HepG2 (cell line): ENCODE measurements at regions not wholly inside any gene's neighbourhood (a gene's known extent, or its start where the extent isn't known, plus 50 kb on each side); places are given as distances from the start of the nearest gene placed in this dataset.

ENCODE experiments used
- ATAC-seq: fragments of 200-7000 bp; cut with Tn5 transposase; 3 replicates; pipeline ENCODE4 v1.9.1; 2020; ENCODE audit warnings: mild to moderate bottlenecking, moderate library complexity
- BruUV-seq: library from RNA; stranded (reverse); fragments of 400-500 nt; replicated peaks from 2 replicates; lab custom pipeline; 2021; lab: Mats Ljungman, UMichigan
- CTCF ChIA-PET: fragments of 300-600 bp; formaldehyde crosslinking; extraction: SDS; loops from one replicate; lab custom pipeline; 2021; ENCODE audit warnings: low total read pairs, inconsistent platforms, low intra/inter-chr PET ratio; lab: Yijun Ruan, JAX
- POLR2A ChIA-PET: fragments of 350-600 bp; sonication (Branson Sonifier 250); formaldehyde crosslinking; loops from one replicate; lab custom pipeline; 2020; ENCODE audit warnings: antibody characterized with exemption, inconsistent platforms; lab: Yijun Ruan, JAX
- DNase-seq: peaks from one replicate; pipeline ENCODE4 v3.0.0-alpha.2; 2015; ENCODE audit warnings: low spot score
- FAIRE-seq: peaks from 3 replicates; lab custom pipeline; 2011; peaks lifted over from hg19 to GRCh38; lab: Jason Lieb, UNC
- H2AFZ ChIP-seq: one replicate; pipeline ENCODE4 v1.6.1; 2011; ENCODE audit warnings: low read length, inconsistent platforms
- H3K27ac ChIP-seq: fragments of 300-600 bp; 3 replicates; pipeline ENCODE4 v1.8.0; 2011; ENCODE audit warnings: mixed run types, mild to moderate bottlenecking, mixed read lengths, low read length, inconsistent platforms; ENCODE audit not compliant: insufficient read depth; ENCODE audit errors: extremely low read length
- H3K27me3 ChIP-seq, 2 experiments: fragments of 200-600 bp in 1 of 2; 2 replicates in 1 of 2; 3 replicates in 1 of 2; pipeline versions ENCODE4 v1.6.0 to v1.8.0; 2011; ENCODE audit warnings: low read length in 2 of 2, mild to moderate bottlenecking in 2 of 2, moderate library complexity in 2 of 2, inconsistent platforms in 1 of 2; ENCODE audit not compliant: insufficient read depth in 2 of 2, control insufficient read depth in 1 of 2
- H3K36me3 ChIP-seq, 2 experiments: fragments of 200-600 bp in 1 of 2; replicated peaks in 1 of 2; 2 replicates in 1 of 2; 3 replicates in 1 of 2; pipeline versions ENCODE4 v1.5.1 to v1.8.0; 2011; ENCODE audit warnings: low read length in 2 of 2, inconsistent platforms in 1 of 2; ENCODE audit not compliant: insufficient read depth in 2 of 2, control insufficient read depth in 1 of 2
- H3K4me1 ChIP-seq: 2 replicates; pipeline ENCODE4 v1.5.1; 2012; ENCODE audit warnings: low read length, inconsistent platforms; ENCODE audit not compliant: insufficient read depth
- H3K4me2 ChIP-seq: 2 replicates; pipeline ENCODE4 v1.6.0; 2011; ENCODE audit warnings: low read depth, low read length, inconsistent platforms
- H3K4me3 ChIP-seq, 3 experiments: fragments of 200-600 bp in 1 of 3; sonication (generic), shearing (Covaris generic) in 1 of 3; replicated peaks in 1 of 3; 2 replicates each; pipeline ENCODE4 v1.5.1; 2011 to 2016; ENCODE audit warnings: low read length in 3 of 3, inconsistent platforms in 2 of 3, low read depth in 2 of 3, mild to moderate bottlenecking in 2 of 3, control low read depth in 1 of 3, mixed read lengths in 1 of 3; ENCODE audit not compliant: insufficient read depth in 1 of 3
- H3K79me2 ChIP-seq: one replicate; pipeline ENCODE4 v1.6.1; 2011; ENCODE audit warnings: low read length, inconsistent platforms; ENCODE audit not compliant: insufficient read depth
- H3K9ac ChIP-seq: 2 replicates; pipeline ENCODE4 v1.6.0; 2011; ENCODE audit warnings: mild to moderate bottlenecking, low read depth, low read length, inconsistent platforms; ENCODE audit not compliant: insufficient read depth
- H3K9me3 ChIP-seq: 2 replicates; pipeline ENCODE4 v1.5.1; 2012; ENCODE audit warnings: mild to moderate bottlenecking, low read length
- H4K20me1 ChIP-seq: 2 replicates; pipeline ENCODE4 v1.6.0; 2011; ENCODE audit warnings: inconsistent platforms, mild to moderate bottlenecking, low read length, moderate library complexity; ENCODE audit not compliant: insufficient read depth
- DNMT3B ChIP-seq: conservative IDR thresholded peaks from 2 replicates; pipeline ENCODE4 v1.6.1; 2016; ENCODE audit warnings: missing biosample characterization, control low read depth
- HES4 ChIP-seq: sonication (generic); formaldehyde crosslinking; IDR thresholded peaks from 2 replicates; pipeline ENCODE4 v1.9.0; 2021; ENCODE audit warnings: mild to moderate bottlenecking, missing genetic modification reagents, borderline replicate concordance
- HIVEP1 ChIP-seq: sonication (generic); formaldehyde crosslinking; IDR thresholded peaks from 2 replicates; pipeline ENCODE4 v1.4.0; 2020; ENCODE audit warnings: mild to moderate bottlenecking, missing genetic modification reagents
- HNRNPK ChIP-seq: fragments of 200-400 bp; formaldehyde crosslinking; IDR thresholded peaks from 2 replicates; pipeline ENCODE4 v1.6.1; 2018; ENCODE audit warnings: low read length, low read depth, moderate library complexity, mild to moderate bottlenecking; ENCODE audit not compliant: poor library complexity, severe bottlenecking
- IRF9 ChIP-seq: sonication (generic); formaldehyde crosslinking; IDR thresholded peaks from 2 replicates; pipeline ENCODE4 v1.8.0; 2022; ENCODE audit warnings: missing genetic modification reagents, mild to moderate bottlenecking, borderline replicate concordance
- JUND ChIP-seq: sonication (generic); formaldehyde crosslinking; IDR thresholded peaks from 2 replicates; pipeline ENCODE4 v1.8.0; 2022; ENCODE audit warnings: mild to moderate bottlenecking, missing genetic modification reagents
- NFYC ChIP-seq: IDR thresholded peaks from 2 replicates; pipeline ENCODE4 v1.6.1; 2016; ENCODE audit warnings: missing genetic modification reagents, missing compliant biosample characterization
- POLR2A ChIP-seq, 2 experiments: IDR thresholded peaks; 2 replicates each; pipeline ENCODE4 v1.6.1; 2011; ENCODE audit warnings: low read depth in 2 of 2, low read length in 2 of 2, mild to moderate bottlenecking in 1 of 2, moderate library complexity in 1 of 2; ENCODE audit not compliant: insufficient read depth in 1 of 2
- RBM39 ChIP-seq: fragments of 200-400 bp; formaldehyde crosslinking; IDR thresholded peaks from one replicate; pipeline ENCODE4 v1.6.1; 2018; ENCODE audit warnings: antibody characterized with exemption, mild to moderate bottlenecking, low read depth, low read length; ENCODE audit not compliant: poor library complexity, severe bottlenecking
- SMARCC2 ChIP-seq: fragments of 450-650 bp; IDR thresholded peaks from 2 replicates; pipeline ENCODE4 v1.6.1; 2017; ENCODE audit warnings: antibody characterized with exemption, mild to moderate bottlenecking
- TMF1 ChIP-seq: sonication (generic); formaldehyde crosslinking; IDR thresholded peaks from 2 replicates; pipeline ENCODE4 v1.8.1; 2022; ENCODE audit warnings: low read depth, missing genetic modification reagents
- ZBTB7A ChIP-seq: sonication (generic); formaldehyde crosslinking; IDR thresholded peaks from 2 replicates; pipeline ENCODE4 v1.8.0; 2022; ENCODE audit warnings: mild to moderate bottlenecking, missing genetic modification reagents
- ZNF160 ChIP-seq: sonication (generic); formaldehyde crosslinking; IDR thresholded peaks from 2 replicates; pipeline ENCODE4 v1.8.0; 2022; ENCODE audit warnings: mild to moderate bottlenecking, inconsistent platforms, missing genetic modification reagents
- ZNF329 ChIP-seq: sonication (generic); formaldehyde crosslinking; IDR thresholded peaks from 2 replicates; pipeline ENCODE4 v1.9.0; 2021; ENCODE audit warnings: low read depth, mild to moderate bottlenecking, missing genetic modification reagents
- ZNF33A ChIP-seq: sonication (generic); formaldehyde crosslinking; IDR thresholded peaks from 2 replicates; pipeline ENCODE4 v1.5.1; 2020; ENCODE audit warnings: missing genetic modification reagents, mild to moderate bottlenecking, moderate library complexity, borderline replicate concordance
- ZNF607 ChIP-seq: sonication (generic); formaldehyde crosslinking; IDR thresholded peaks from 2 replicates; pipeline ENCODE4 v1.5.1; 2020; ENCODE audit warnings: missing genetic modification reagents, mild to moderate bottlenecking, borderline replicate concordance
- ZNF616 ChIP-seq: sonication (generic); formaldehyde crosslinking; IDR thresholded peaks from 2 replicates; pipeline ENCODE4 v1.5.0; 2020; ENCODE audit warnings: low read depth, mild to moderate bottlenecking, missing genetic modification reagents
- ZSCAN9 ChIP-seq: IDR thresholded peaks from 2 replicates; pipeline ENCODE4 v1.6.1; 2016; ENCODE audit warnings: borderline replicate concordance
- WGBS: methylation state at CpG from one replicate; pipeline ENCODE4 v1.1.6; 2017; ENCODE audit warnings: low lambda C conversion rate; 5-methylcytosine and 5-hydroxymethylcytosine counted together
- in situ Hi-C: cut with HindIII; loops from 2 replicates; pipeline ENCODE4 v1.10.0; 2017; ENCODE audit warnings: low pct_unique_long_range_greater_than_20kb; ENCODE audit not compliant: extremely low pct_ligation_motif_present
- intact Hi-C: fragments of 100-400 bp; cut with micrococcal nuclease; formaldehyde crosslinking; loops from one replicate; pipeline ENCODE4 v1.10.0; 2022; ENCODE audit not compliant: unreplicated experiment
- TF ChIP-seq, protein P1 (sequence below): IDR thresholded peaks from 2 replicates; pipeline ENCODE4 v1.6.1; 2012; ENCODE audit warnings: inconsistent platforms
- TF ChIP-seq, protein P2 (sequence below): sonication (generic); formaldehyde crosslinking; IDR thresholded peaks from 2 replicates; pipeline ENCODE4 v1.8.1; 2023; ENCODE audit warnings: mild to moderate bottlenecking, moderate library complexity, missing genetic modification reagents

DNA sequence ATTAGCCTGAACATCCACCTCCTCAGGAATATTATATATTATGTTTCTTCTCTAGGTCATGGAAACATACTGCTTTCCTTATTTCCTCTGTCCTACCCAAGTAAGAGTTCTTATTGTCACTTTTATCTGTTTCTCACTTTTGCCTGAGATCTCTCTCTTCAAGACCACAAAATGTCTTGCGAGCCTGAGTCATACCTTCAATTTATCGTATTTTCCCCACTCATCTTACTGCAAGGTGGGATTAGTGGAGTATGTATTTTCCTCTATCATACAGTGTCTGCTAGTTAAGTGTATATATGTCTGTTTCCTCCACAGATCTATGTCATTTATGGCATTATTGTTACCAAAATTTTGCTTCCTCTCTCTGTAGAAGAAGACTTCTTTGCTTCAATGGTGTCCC is 124.5 kb downstream of the EIF4E start:
- H3K4me1 ChIP-seq = no peaks in the 10 kb centered on the region
- 27% methylated on average over 2 of the region's 2 CpGs for WGBS
- no peaks in the 10 kb centered on the region for H4K20me1 ChIP-seq
- H3K27me3 ChIP-seq = no peaks in the 10 kb centered on the region
- no peak overlapping the region for H3K27ac ChIP-seq
- in situ Hi-C loops = no loop called here
- FAIRE-seq = no peak
- intact Hi-C loops = no loop called here
- H3K9me3 ChIP-seq = no peaks in the 10 kb centered on the region
- H3K4me3 ChIP-seq = no peak overlapping the region
- H3K36me3 ChIP-seq = no peaks in the 10 kb centered on the region
- no TSS peak for BruUV-seq
- no peak overlapping the region for H3K9ac ChIP-seq
- no peak for DNase-seq
- ATAC-seq = no peak
- TF ChIP-seq, protein P1, sequence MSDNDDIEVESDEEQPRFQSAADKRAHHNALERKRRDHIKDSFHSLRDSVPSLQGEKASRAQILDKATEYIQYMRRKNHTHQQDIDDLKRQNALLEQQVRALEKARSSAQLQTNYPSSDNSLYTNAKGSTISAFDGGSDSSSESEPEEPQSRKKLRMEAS = no peak
- TF ChIP-seq ZNF616 (CRISPR knock-in tag) = no peak
- no peak for TF ChIP-seq ZNF160
- no peak for TF ChIP-seq ZSCAN9 (CRISPR knock-in tag)
- no peak for TF ChIP-seq ZNF33A (CRISPR knock-in tag)
- TF ChIP-seq HIVEP1 = no peak
- TF ChIP-seq TMF1 (CRISPR knock-in tag) = no peak
- TF ChIP-seq JUND (CRISPR knock-in tag) = no peak
- no peak for TF ChIP-seq ZNF607 (CRISPR knock-in tag)
- no peak for TF ChIP-seq RBM39
- no peak for TF ChIP-seq NFYC (CRISPR knock-in tag)
- TF ChIP-seq HES4 (CRISPR knock-in tag) = no peak
- no peak for TF ChIP-seq DNMT3B
- TF ChIP-seq HNRNPK = no peak
- TF ChIP-seq IRF9 (CRISPR knock-in tag) = no peak
- no peak for TF ChIP-seq ZNF329 (CRISPR knock-in tag)
- no peak for TF ChIP-seq SMARCC2
- TF ChIP-seq ZBTB7A = no peak
- TF ChIP-seq, protein P2, sequence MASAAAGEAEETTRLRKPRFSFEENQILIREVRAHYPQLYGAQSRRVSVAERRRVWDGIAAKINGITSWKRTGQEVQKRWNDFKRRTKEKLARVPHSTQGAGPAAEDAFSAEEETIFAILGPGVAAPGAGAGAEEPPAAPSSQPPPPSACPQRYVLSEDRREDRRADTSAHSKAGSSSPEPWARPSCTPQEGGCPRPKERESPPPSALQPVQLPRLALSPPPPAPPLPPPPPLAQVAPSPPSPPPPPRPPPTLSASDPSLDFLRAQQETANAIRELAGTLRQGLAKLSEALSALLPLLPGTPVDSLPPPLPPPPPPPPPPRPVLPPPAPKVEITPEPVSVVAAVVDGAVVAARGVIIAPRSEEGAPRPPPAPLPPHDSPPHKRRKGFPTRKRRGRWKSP (CRISPR knock-in tag) = no peak
- no peak for TF ChIP-seq POLR2A (IDR thresholded peaks at IDR 0.05; ENCODE audit: insufficient read depth in 1 of 2, low read depth in 2 of 2, low read length in 2 of 2)
- ChIA-PET CTCF (no interaction called here), POLR2A (no interaction called here)
- no peak overlapping the region for H3K4me2 ChIP-seq
- H3K79me2 ChIP-seq = no peaks in the 10 kb centered on the region
- no peak overlapping the region for H2AFZ ChIP-seq
